GM23338 (cell line): ENCODE measurements at regions not wholly inside any gene's neighbourhood (a gene's known extent, or its start where the extent isn't known, plus 50 kb on each side); places are given as distances from the start of the nearest gene placed in this dataset.

Source experiments
- ATAC-seq: fragments of 200-7000 bp; cut with Tn5 transposase; 3 replicates; pipeline ENCODE4 v1.9.1; 2020
- DNase-seq: peaks from one replicate; pipeline ENCODE4 v3.0.0-alpha.2; 2015; ENCODE audit warnings: low spot score
- H2AFZ ChIP-seq: fragments of 200-600 bp; sonication (generic); 2 replicates; pipeline ENCODE4 v1.8.0; 2016; ENCODE audit warnings: antibody characterized with exemption, mild to moderate bottlenecking, moderate library complexity
- H3F3A ChIP-seq: fragments of 200-600 bp; sonication (generic); replicated peaks from 2 replicates; pipeline ENCODE4 v1.8.0; 2017; ENCODE audit warnings: antibody characterized with exemption, mixed run types, low read depth
- H3K27ac ChIP-seq: fragments of 200-600 bp; sonication (generic); 2 replicates; pipeline ENCODE4 v1.6.1; 2016; ENCODE audit warnings: low read depth
- H3K27me3 ChIP-seq: fragments of 200-600 bp; sonication (generic); 2 replicates; pipeline ENCODE4 v1.8.0; 2016; ENCODE audit warnings: mild to moderate bottlenecking, mixed run types, moderate library complexity; ENCODE audit not compliant: insufficient read depth
- H3K36me3 ChIP-seq: fragments of 200-600 bp; sonication (generic); 2 replicates; pipeline ENCODE4 v1.8.0; 2016; ENCODE audit warnings: mild to moderate bottlenecking; ENCODE audit not compliant: insufficient read depth
- H3K4me1 ChIP-seq: fragments of 200-600 bp; sonication (generic); 2 replicates; pipeline ENCODE4 v1.8.0; 2016; ENCODE audit warnings: mild to moderate bottlenecking, moderate library complexity; ENCODE audit not compliant: insufficient read depth
- H3K4me2 ChIP-seq: fragments of 200-600 bp; sonication (generic); 2 replicates; pipeline ENCODE4 v1.7.1; 2017; ENCODE audit warnings: mixed run types
- H3K4me3 ChIP-seq: fragments of 200-600 bp; sonication (generic); 2 replicates; pipeline ENCODE4 v1.6.1; 2016; ENCODE audit warnings: mixed run types
- H3K79me2 ChIP-seq: fragments of 200-600 bp; sonication (generic); replicated peaks from 2 replicates; pipeline ENCODE4 v1.8.0; 2017; ENCODE audit warnings: mild to moderate bottlenecking; ENCODE audit not compliant: insufficient read depth
- H3K9me2 ChIP-seq: fragments of 200-600 bp; sonication (generic); 2 replicates; pipeline ENCODE4 v1.8.0; 2017; ENCODE audit not compliant: insufficient read depth
- H4K20me1 ChIP-seq: fragments of 200-600 bp; sonication (generic); replicated peaks from 2 replicates; pipeline ENCODE4 v1.8.0; 2017; ENCODE audit warnings: mild to moderate bottlenecking; ENCODE audit not compliant: insufficient read depth
- H3K27ac Mint-ChIP-seq: 2 replicates; pipeline ENCODE4 v1.8.0; 2020; ENCODE audit warnings: inconsistent platforms, mild to moderate bottlenecking, moderate library complexity, mixed read lengths
- H3K27me3 Mint-ChIP-seq: 3 replicates; pipeline ENCODE4 v1.8.0; 2022; ENCODE audit warnings: low read depth, mild to moderate bottlenecking, moderate library complexity, mixed read lengths, inconsistent platforms; ENCODE audit not compliant: insufficient read depth, poor library complexity
- H3K36me3 Mint-ChIP-seq: 3 replicates; pipeline ENCODE4 v1.8.0; 2021; ENCODE audit warnings: low read depth, mild to moderate bottlenecking, inconsistent platforms, moderate library complexity, mixed read lengths
- H3K4me1 Mint-ChIP-seq: 3 replicates; pipeline ENCODE4 v1.8.0; 2020; ENCODE audit warnings: mild to moderate bottlenecking, inconsistent platforms, mixed read lengths
- H3K4me3 Mint-ChIP-seq: 3 replicates; pipeline ENCODE4 v1.8.0; 2021; ENCODE audit warnings: moderate library complexity, mild to moderate bottlenecking, inconsistent platforms, mixed read lengths
- H3K9me3 Mint-ChIP-seq: 3 replicates; pipeline ENCODE4 v1.8.0; 2020; ENCODE audit warnings: moderate library complexity, mild to moderate bottlenecking, inconsistent platforms, mixed read lengths
- ETS1 ChIP-seq: IDR thresholded peaks from 2 replicates; pipeline ENCODE4 v1.6.1; 2016; ENCODE audit warnings: antibody characterized with exemption
- ZNF114 ChIP-seq: fragments of 250-450 bp; sonication (Bioruptor Pico); IDR thresholded peaks from 2 replicates; pipeline ENCODE4 v1.5.0; 2020; ENCODE audit warnings: mild to moderate bottlenecking, moderate library complexity
- ZNF462 ChIP-seq: fragments of 250-450 bp; sonication (Bioruptor Pico); IDR thresholded peaks from 2 replicates; pipeline ENCODE4 v1.5.0; 2020; ENCODE audit warnings: mild to moderate bottlenecking, moderate library complexity
- TF ChIP-seq, protein P1 (sequence below), 2 experiments: fragments of 200-600 bp in 1 of 2; sonication (generic) in 1 of 2; conservative IDR thresholded peaks; 2 replicates each; pipeline versions ENCODE4 v1.5.1 to v1.6.1; 2016 to 2017; ENCODE audit warnings: antibody characterized with exemption in 2 of 2, low read depth in 2 of 2, mild to moderate bottlenecking in 2 of 2, moderate library complexity in 1 of 2

GRCh38 chr1:234865171-234866006, 255.4 kb upstream of the IRF2BP2 start:
- Mint-ChIP-seq H3K4me3 (no peak overlapping the region), H3K4me1 (no peaks in the 10 kb centered on the region; the same call in 2 of the 3 replicates), H3K9me3 (no peaks in the 10 kb centered on the region), H3K36me3 (no peaks in the 10 kb centered on the region), H3K27me3 (peaks cover 19% of the 10 kb centered on the region), H3K27ac (no peak overlapping the region)
- Histone ChIP-seq H3K4me1 (no peaks in the 10 kb centered on the region), H4K20me1 (no peaks in the 10 kb centered on the region), H3K36me3 (no peaks in the 10 kb centered on the region), H3K4me2 (no peak overlapping the region), H3K9me2 (no peaks in the 10 kb centered on the region), H3K27me3 (no peaks in the 10 kb centered on the region), H3K27ac (no peak overlapping the region), H3K4me3 (no peak overlapping the region), H2AFZ (no peak overlapping the region), H3F3A (no peaks in the 10 kb centered on the region), H3K79me2 (no peaks in the 10 kb centered on the region)
- DNase-seq: no peak
- TF ChIP-seq, protein P1, sequence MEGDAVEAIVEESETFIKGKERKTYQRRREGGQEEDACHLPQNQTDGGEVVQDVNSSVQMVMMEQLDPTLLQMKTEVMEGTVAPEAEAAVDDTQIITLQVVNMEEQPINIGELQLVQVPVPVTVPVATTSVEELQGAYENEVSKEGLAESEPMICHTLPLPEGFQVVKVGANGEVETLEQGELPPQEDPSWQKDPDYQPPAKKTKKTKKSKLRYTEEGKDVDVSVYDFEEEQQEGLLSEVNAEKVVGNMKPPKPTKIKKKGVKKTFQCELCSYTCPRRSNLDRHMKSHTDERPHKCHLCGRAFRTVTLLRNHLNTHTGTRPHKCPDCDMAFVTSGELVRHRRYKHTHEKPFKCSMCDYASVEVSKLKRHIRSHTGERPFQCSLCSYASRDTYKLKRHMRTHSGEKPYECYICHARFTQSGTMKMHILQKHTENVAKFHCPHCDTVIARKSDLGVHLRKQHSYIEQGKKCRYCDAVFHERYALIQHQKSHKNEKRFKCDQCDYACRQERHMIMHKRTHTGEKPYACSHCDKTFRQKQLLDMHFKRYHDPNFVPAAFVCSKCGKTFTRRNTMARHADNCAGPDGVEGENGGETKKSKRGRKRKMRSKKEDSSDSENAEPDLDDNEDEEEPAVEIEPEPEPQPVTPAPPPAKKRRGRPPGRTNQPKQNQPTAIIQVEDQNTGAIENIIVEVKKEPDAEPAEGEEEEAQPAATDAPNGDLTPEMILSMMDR (conservative IDR thresholded peaks at IDR 0.05; ENCODE audit: low read depth in 2 of 2): peak; percentile 25 to 58; a peak in 2 of 4 replicates
- TF ChIP-seq ZNF462 (CRISPR knock-in tag) (no peak), ETS1 (no peak), ZNF114 (no peak)
- no peak for ATAC-seq
